ENCODE measurements at regions not wholly inside any gene's neighbourhood (a gene's known extent, or its start where the extent isn't known, plus 50 kb on each side); places are given as distances from the start of the nearest gene placed in this dataset.

GRCh38 chrX:40260146-40260747 is 162.5 kb upstream of the BCOR start:
- TF ChIP-seq EP300 (IDR thresholded peaks at IDR 0.05): no peak
- TF ChIP-seq POLR2AphosphoS2 (conservative IDR thresholded peaks at IDR 0.05; ENCODE audit: low read length): no peak
- no peak for TF ChIP-seq CTCF (IDR thresholded peaks at IDR 0.05)
- no peak for TF ChIP-seq REST (IDR thresholded peaks at IDR 0.05)
- TF ChIP-seq EHF (CRISPR knock-in tag; IDR thresholded peaks at IDR 0.05): no peak
- TF ChIP-seq, protein P1, sequence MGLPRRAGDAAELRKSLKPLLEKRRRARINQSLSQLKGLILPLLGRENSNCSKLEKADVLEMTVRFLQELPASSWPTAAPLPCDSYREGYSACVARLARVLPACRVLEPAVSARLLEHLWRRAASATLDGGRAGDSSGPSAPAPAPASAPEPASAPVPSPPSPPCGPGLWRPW (IDR thresholded peaks at IDR 0.05): no peak
- TF ChIP-seq JUN (IDR thresholded peaks at IDR 0.05): no peak
- TF ChIP-seq RFX5 (IDR thresholded peaks at IDR 0.05): no peak
- TF ChIP-seq ESRRA (IDR thresholded peaks at IDR 0.05; ENCODE audit: borderline replicate concordance, low read length): no peak
- TF ChIP-seq USF2 (IDR thresholded peaks at IDR 0.05): no peak
- TF ChIP-seq, protein P2, sequence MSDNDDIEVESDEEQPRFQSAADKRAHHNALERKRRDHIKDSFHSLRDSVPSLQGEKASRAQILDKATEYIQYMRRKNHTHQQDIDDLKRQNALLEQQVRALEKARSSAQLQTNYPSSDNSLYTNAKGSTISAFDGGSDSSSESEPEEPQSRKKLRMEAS (IDR thresholded peaks at IDR 0.05): no peak
- TF ChIP-seq, protein P3, sequence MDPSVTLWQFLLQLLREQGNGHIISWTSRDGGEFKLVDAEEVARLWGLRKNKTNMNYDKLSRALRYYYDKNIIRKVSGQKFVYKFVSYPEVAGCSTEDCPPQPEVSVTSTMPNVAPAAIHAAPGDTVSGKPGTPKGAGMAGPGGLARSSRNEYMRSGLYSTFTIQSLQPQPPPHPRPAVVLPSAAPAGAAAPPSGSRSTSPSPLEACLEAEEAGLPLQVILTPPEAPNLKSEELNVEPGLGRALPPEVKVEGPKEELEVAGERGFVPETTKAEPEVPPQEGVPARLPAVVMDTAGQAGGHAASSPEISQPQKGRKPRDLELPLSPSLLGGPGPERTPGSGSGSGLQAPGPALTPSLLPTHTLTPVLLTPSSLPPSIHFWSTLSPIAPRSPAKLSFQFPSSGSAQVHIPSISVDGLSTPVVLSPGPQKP (IDR thresholded peaks at IDR 0.05; ENCODE audit: low read depth, low read length): no peak
- no peak for TF ChIP-seq CHD4 (IDR thresholded peaks at IDR 0.05; ENCODE audit: borderline replicate concordance)
